KMS-11 (cell line): ENCODE measurements at regions not wholly inside any gene's neighbourhood (a gene's known extent, or its start where the extent isn't known, plus 50 kb on each side); places are given as distances from the start of the nearest gene placed in this dataset.
"Not testable (repeated sequence)": the region's sequence is repeated elsewhere in the genome, so short reads cannot be mapped to it uniquely, and the experiment has no call there.

Experiments
- H2AFZ ChIP-seq: fragments of 200-600 bp; sonication (generic); 2 replicates; pipeline ENCODE4 v1.6.1; 2016; ENCODE audit warnings: antibody characterized with exemption, mixed run types, low read depth
- H3K27ac ChIP-seq: fragments of 200-600 bp; sonication (generic); 2 replicates; pipeline ENCODE4 v1.6.1; 2016; ENCODE audit warnings: mild to moderate bottlenecking, mixed run types
- H3K27me3 ChIP-seq: fragments of 200-600 bp; sonication (generic); 2 replicates; pipeline ENCODE4 v1.6.1; 2017; ENCODE audit warnings: mild to moderate bottlenecking, low read depth, mixed run types, moderate library complexity; ENCODE audit not compliant: insufficient read depth
- H3K36me3 ChIP-seq: fragments of 200-600 bp; sonication (generic); 2 replicates; pipeline ENCODE4 v1.6.1; 2017; ENCODE audit warnings: mild to moderate bottlenecking, mixed run types; ENCODE audit not compliant: insufficient read depth
- H3K4me1 ChIP-seq: fragments of 200-600 bp; sonication (generic); 2 replicates; pipeline ENCODE4 v1.6.1; 2016; ENCODE audit warnings: mild to moderate bottlenecking, low read depth, mixed run types; ENCODE audit not compliant: poor library complexity, severe bottlenecking
- H3K4me2 ChIP-seq: fragments of 200-600 bp; sonication (generic); 2 replicates; pipeline ENCODE4 v1.7.0; 2016; ENCODE audit warnings: mild to moderate bottlenecking, mixed run types
- H3K4me3 ChIP-seq: fragments of 200-600 bp; sonication (generic); IDR thresholded peaks from 2 replicates; pipeline ENCODE4 v1.6.1; 2017; ENCODE audit warnings: low read depth, low read length, mixed read lengths; ENCODE audit not compliant: insufficient read depth
- H3K79me2 ChIP-seq: fragments of 200-600 bp; sonication (generic); 2 replicates; pipeline ENCODE4 v1.6.1; 2016; ENCODE audit warnings: low read depth, mixed run types; ENCODE audit not compliant: insufficient read depth
- H3K9ac ChIP-seq: fragments of 200-600 bp; sonication (generic); 2 replicates; pipeline ENCODE4 v1.6.1; 2016; ENCODE audit warnings: mild to moderate bottlenecking, mixed run types
- H4K20me1 ChIP-seq: fragments of 200-600 bp; sonication (generic); 2 replicates; pipeline ENCODE4 v1.6.1; 2016; ENCODE audit warnings: mild to moderate bottlenecking, mixed run types; ENCODE audit not compliant: insufficient read depth
- TF ChIP-seq, protein P1 (sequence below): fragments of 200-600 bp; sonication (generic); conservative IDR thresholded peaks from 2 replicates; pipeline ENCODE4 v1.6.1; 2017; ENCODE audit warnings: low read depth, mild to moderate bottlenecking, antibody characterized with exemption, low read length, moderate library complexity, mixed read lengths

DNA sequence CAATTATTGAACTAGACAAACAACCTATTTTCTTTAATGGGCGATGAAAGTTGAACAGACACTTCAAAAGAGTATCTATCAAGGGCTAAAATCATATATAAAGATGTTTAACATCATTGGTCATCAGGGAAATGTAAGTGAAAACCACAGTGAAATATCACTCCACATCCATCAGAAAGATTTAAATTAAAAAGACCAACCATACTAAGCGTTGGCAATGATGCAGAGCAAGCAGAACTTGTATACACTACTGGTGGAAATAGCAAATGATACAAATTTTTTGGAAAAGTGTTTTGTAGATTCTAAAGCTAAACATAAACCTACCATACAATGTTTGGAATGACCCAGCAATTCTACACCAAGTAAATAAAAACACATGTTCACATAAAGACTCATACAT is 65.9 kb upstream of the THBS1 start:
- no peak overlapping the region for H3K27ac ChIP-seq

DNA sequence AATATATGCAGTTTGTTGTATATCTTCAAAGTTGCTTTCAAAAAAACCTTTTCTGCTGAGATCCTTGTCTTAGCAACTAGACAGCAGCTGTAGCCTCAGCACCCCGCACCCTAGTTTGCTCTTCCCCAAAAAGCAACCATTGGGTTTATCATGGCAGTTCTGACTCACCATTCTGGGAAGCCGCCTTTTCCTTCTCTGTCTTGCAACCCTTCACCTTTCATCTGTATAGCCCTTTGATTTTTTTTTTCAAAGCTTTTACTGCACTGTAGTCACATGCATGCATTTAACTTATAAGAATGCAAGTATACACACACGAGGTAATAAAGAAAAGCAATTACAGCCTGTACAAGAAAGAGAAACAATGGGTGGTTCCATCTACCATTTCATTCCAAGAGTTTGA is 65.1 kb upstream of the THBS1 start:
- Histone ChIP-seq H4K20me1 (no peaks in the 10 kb centered on the region), H3K27me3 (no peaks in the 10 kb centered on the region), H3K79me2 (no peaks in the 10 kb centered on the region), H2AFZ (no peak overlapping the region), H3K36me3 (no peaks in the 10 kb centered on the region), H3K4me3 (no peak overlapping the region), H3K9ac (no peak overlapping the region), H3K4me1 (no peaks in the 10 kb centered on the region), H3K4me2 (no peak overlapping the region), H3K27ac (no peak overlapping the region)
- TF ChIP-seq, protein P1, sequence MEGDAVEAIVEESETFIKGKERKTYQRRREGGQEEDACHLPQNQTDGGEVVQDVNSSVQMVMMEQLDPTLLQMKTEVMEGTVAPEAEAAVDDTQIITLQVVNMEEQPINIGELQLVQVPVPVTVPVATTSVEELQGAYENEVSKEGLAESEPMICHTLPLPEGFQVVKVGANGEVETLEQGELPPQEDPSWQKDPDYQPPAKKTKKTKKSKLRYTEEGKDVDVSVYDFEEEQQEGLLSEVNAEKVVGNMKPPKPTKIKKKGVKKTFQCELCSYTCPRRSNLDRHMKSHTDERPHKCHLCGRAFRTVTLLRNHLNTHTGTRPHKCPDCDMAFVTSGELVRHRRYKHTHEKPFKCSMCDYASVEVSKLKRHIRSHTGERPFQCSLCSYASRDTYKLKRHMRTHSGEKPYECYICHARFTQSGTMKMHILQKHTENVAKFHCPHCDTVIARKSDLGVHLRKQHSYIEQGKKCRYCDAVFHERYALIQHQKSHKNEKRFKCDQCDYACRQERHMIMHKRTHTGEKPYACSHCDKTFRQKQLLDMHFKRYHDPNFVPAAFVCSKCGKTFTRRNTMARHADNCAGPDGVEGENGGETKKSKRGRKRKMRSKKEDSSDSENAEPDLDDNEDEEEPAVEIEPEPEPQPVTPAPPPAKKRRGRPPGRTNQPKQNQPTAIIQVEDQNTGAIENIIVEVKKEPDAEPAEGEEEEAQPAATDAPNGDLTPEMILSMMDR, result no peak

More for the DNA sequence above, 65.9 kb upstream of the THBS1 start:
- Histone ChIP-seq H3K27me3 (no peaks in the 10 kb centered on the region), H4K20me1 (no peaks in the 10 kb centered on the region), H3K79me2 (no peaks in the 10 kb centered on the region), H3K4me3 (no peak overlapping the region), H3K4me2 (no peak overlapping the region), H3K4me1 (no peaks in the 10 kb centered on the region), H3K36me3 (no peaks in the 10 kb centered on the region), H3K9ac (no peak overlapping the region), H2AFZ (no peak overlapping the region)
- TF ChIP-seq, protein P1, result no peak

DNA sequence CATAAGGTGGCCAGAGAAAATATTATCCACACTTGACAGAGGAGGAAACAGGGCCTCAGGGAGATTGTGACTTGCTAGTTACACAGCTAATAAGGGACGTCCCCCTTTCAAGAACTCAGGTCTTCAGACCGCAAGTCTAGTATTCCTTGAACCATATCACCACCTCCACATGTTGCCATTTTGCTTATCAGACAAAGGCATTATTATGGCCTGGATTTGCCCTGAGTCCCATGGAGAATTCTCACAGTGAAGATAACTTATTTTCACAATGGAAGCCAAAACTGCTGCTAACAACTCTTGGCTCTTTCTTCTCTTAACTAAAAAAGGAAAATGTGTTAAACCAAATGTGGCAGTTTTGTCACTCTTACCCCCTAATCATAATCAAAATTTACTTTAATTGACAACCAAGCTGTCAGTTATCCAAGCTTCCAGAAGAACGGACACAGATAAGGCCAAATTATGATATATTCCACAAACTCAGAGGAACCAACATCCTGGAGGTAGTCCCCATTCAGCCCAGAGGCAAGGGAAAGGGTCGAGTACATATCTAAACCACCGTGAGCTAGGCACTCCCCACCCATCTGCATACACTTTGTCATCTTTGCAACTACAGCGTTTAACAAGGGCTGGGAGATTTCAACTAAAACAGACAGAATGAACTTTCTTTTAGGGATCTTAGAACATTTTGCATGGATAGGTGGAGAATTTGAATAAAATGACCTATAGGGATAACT is 63.6 kb upstream of the THBS1 start:
- no peaks in the 10 kb centered on the region for H3K4me1 ChIP-seq
- TF ChIP-seq, protein P1, result no peak
- no peak overlapping the region for H3K4me3 ChIP-seq
- H3K79me2 ChIP-seq, result no peaks in the 10 kb centered on the region
- no peak overlapping the region for H3K27ac ChIP-seq
- no peak overlapping the region for H3K9ac ChIP-seq
- no peaks in the 10 kb centered on the region for H3K27me3 ChIP-seq
- H3K36me3 ChIP-seq, result no peaks in the 10 kb centered on the region
- H2AFZ ChIP-seq, result no peak overlapping the region
- H4K20me1 ChIP-seq, result no peaks in the 10 kb centered on the region
- no peak overlapping the region for H3K4me2 ChIP-seq

DNA sequence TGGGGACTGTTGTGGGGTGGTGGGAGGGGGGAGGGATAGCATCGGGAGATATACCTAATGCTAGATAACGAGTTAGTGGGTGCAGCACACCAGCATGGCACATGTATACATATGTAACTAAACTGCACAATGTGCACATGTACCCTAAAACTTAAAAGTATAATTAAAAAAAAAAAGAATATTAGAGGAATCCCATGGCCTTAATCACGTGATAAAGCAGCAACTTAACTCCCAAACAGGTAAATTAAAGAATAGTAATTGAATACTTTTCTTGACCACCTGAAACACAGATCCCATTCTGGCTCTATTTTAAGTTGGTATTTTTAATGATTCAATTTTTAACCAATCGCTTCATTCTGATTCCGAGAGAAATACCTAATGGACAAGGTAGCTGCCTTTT is 56.9 kb upstream of the THBS1 start:
- not testable (repeated sequence) for H3K79me2 ChIP-seq, H4K20me1 ChIP-seq, H3K27ac ChIP-seq, H2AFZ ChIP-seq, H3K4me3 ChIP-seq, H3K36me3 ChIP-seq, H3K9ac ChIP-seq, H3K4me1 ChIP-seq, H3K4me2 ChIP-seq, H3K27me3 ChIP-seq

DNA sequence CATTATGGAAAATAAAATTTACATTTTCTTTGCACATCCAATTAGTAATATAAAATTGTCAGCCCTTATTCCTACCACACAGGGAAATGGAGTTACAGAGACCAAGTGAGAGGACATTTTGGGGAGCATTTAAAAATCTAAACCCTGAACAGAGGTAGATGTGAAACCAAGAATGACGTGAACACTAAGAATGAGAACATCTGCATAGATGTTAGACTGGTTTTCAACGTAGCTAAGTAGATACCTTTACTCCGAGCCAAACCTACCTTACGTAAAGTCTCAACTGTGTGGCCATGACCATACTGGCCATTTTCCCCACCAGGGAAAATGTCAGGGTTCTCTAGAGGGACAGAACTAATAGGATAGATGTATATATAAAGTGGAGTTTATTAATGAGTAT is 51.4 kb upstream of the THBS1 start:
- H3K36me3 ChIP-seq, result no peaks in the 10 kb centered on the region
- H3K27ac ChIP-seq, result no peak overlapping the region
- H3K4me1 ChIP-seq, result no peaks in the 10 kb centered on the region

More for the DNA sequence above, 51.4 kb upstream of the THBS1 start:
- Histone ChIP-seq H3K4me2 (no peak overlapping the region), H2AFZ (no peak overlapping the region), H3K4me3 (no peak overlapping the region), H3K9ac (no peak overlapping the region), H4K20me1 (no peaks in the 10 kb centered on the region), H3K79me2 (no peaks in the 10 kb centered on the region), H3K27me3 (no peaks in the 10 kb centered on the region)
- TF ChIP-seq, protein P1, result no peak
